ENCODE measurements at regions not wholly inside any gene's neighbourhood (a gene's known extent, or its start where the extent isn't known, plus 50 kb on each side); places are given as distances from the start of the nearest gene placed in this dataset.

GRCh38 chr12:39692258-39692853 lies 72.8 kb upstream of the ABCD2 start:
- Histone ChIP-seq H3K9me3 (replicated peaks; ENCODE audit: control insufficient read depth, insufficient read depth, low read length) (no peaks in the 10 kb centered on the region), H3K9me1 (replicated peaks; ENCODE audit: control insufficient read depth, extremely low read depth, insufficient read depth, low read length) (no peaks in the 10 kb centered on the region), H3K9ac (replicated peaks; ENCODE audit: extremely low read depth, insufficient read depth, low read length) (no peak overlapping the region), H3K27me3 (ENCODE audit: control insufficient read depth in 2 of 2, insufficient read depth in 2 of 2, low read length in 2 of 2) (no peaks in the 10 kb centered on the region), H3K27ac (ENCODE audit: insufficient read depth, low read depth, low read length) (no peak overlapping the region), H3K4me3 (replicated peaks in 1 of 3; ENCODE audit: insufficient read depth in 1 of 3, low read depth in 1 of 3, low read length in 3 of 3) (no peak overlapping the region), H3K79me2 (ENCODE audit: control insufficient read depth, insufficient read depth, low read length) (no peaks in the 10 kb centered on the region), H3K36me3 (ENCODE audit: control insufficient read depth in 2 of 2, extremely low read depth in 1 of 2, insufficient read depth in 2 of 2, low read length in 2 of 2) (no peaks in the 10 kb centered on the region), H2AFZ (ENCODE audit: low read depth, low read length) (no peak overlapping the region), H4K20me1 (replicated peaks; ENCODE audit: control insufficient read depth, extremely low read depth, insufficient read depth, low read length) (no peaks in the 10 kb centered on the region), H3K4me2 (ENCODE audit: insufficient read depth, low read length) (no peak overlapping the region), H3K4me1 (ENCODE audit: control insufficient read depth, extremely low read depth, insufficient read depth, low read length) (no peaks in the 10 kb centered on the region)
- CTCF ChIA-PET, result interaction anchor here (0.7 to 1.9 kb wide), 14 partner anchors 24 to 413 kb away, joined by 3 to 12 read pairs (median 4); no protein-coding TSS in a partner anchor
- DNase-seq (ENCODE audit: low read depth, low spot score), result peak; percentile 5
- intact Hi-C loops (cut with micrococcal nuclease), result no loop called here
- POLR2A ChIA-PET, result no interaction called here
- TF ChIP-seq FOS (IDR thresholded peaks at IDR 0.05; ENCODE audit: borderline replicate concordance, insufficient read depth, low read length), result no peak
- TF ChIP-seq POLR2AphosphoS5 (IDR thresholded peaks at IDR 0.05; ENCODE audit: insufficient read depth, low read depth, low read length), result no peak
- TF ChIP-seq MAX (IDR thresholded peaks at IDR 0.05; ENCODE audit: insufficient read depth, insufficient read length), result no peak
- no peak for TF ChIP-seq JUN (IDR thresholded peaks at IDR 0.05; ENCODE audit: borderline replicate concordance, insufficient read depth, insufficient read length, low read depth)
- TF ChIP-seq GATA2 (IDR thresholded peaks at IDR 0.05; ENCODE audit: insufficient read depth, insufficient read length, low read depth, low read length), result no peak
- TF ChIP-seq, protein P1, sequence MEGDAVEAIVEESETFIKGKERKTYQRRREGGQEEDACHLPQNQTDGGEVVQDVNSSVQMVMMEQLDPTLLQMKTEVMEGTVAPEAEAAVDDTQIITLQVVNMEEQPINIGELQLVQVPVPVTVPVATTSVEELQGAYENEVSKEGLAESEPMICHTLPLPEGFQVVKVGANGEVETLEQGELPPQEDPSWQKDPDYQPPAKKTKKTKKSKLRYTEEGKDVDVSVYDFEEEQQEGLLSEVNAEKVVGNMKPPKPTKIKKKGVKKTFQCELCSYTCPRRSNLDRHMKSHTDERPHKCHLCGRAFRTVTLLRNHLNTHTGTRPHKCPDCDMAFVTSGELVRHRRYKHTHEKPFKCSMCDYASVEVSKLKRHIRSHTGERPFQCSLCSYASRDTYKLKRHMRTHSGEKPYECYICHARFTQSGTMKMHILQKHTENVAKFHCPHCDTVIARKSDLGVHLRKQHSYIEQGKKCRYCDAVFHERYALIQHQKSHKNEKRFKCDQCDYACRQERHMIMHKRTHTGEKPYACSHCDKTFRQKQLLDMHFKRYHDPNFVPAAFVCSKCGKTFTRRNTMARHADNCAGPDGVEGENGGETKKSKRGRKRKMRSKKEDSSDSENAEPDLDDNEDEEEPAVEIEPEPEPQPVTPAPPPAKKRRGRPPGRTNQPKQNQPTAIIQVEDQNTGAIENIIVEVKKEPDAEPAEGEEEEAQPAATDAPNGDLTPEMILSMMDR (IDR thresholded peaks at IDR 0.05; ENCODE audit: extremely low read depth in 1 of 2, insufficient read depth in 1 of 2, low read depth in 1 of 2, low read length in 2 of 2), result no peak
- TF ChIP-seq POLR2A (IDR thresholded peaks at IDR 0.05; ENCODE audit: low read depth, low read length), result no peak
- TF ChIP-seq MYC (IDR thresholded peaks at IDR 0.05; ENCODE audit: low read depth, low read length), result no peak
- no peak for TF ChIP-seq EZH2 (IDR thresholded peaks at IDR 0.05; ENCODE audit: borderline replicate concordance, low read depth, low read length, severe bottlenecking)
- no TSS peak for BruUV-seq (replicated peaks)
- FAIRE-seq, result no peak
- dilution Hi-C loops (cut with MboI; ENCODE audit: extremely low pct_ligation_motif_present, low sequenced_read_pairs), result no loop called here

Measured in endothelial cell of umbilical vein (primary cell).